ENCODE measurements at regions not wholly inside any gene's neighbourhood (a gene's known extent, or its start where the extent isn't known, plus 50 kb on each side); places are given as distances from the start of the nearest gene placed in this dataset.
"Not testable (repeated sequence)": the region's sequence is repeated elsewhere in the genome, so short reads cannot be mapped to it uniquely, and the experiment has no call there.

- H3K27ac ChIP-seq, result no peak overlapping the region
- no peak for TF ChIP-seq ZFX (IDR thresholded peaks at IDR 0.05)
- TF ChIP-seq, protein P1, sequence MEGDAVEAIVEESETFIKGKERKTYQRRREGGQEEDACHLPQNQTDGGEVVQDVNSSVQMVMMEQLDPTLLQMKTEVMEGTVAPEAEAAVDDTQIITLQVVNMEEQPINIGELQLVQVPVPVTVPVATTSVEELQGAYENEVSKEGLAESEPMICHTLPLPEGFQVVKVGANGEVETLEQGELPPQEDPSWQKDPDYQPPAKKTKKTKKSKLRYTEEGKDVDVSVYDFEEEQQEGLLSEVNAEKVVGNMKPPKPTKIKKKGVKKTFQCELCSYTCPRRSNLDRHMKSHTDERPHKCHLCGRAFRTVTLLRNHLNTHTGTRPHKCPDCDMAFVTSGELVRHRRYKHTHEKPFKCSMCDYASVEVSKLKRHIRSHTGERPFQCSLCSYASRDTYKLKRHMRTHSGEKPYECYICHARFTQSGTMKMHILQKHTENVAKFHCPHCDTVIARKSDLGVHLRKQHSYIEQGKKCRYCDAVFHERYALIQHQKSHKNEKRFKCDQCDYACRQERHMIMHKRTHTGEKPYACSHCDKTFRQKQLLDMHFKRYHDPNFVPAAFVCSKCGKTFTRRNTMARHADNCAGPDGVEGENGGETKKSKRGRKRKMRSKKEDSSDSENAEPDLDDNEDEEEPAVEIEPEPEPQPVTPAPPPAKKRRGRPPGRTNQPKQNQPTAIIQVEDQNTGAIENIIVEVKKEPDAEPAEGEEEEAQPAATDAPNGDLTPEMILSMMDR (conservative IDR thresholded peaks at IDR 0.05), result no peak
Observed at GRCh38 chr5:99589424-99589823, 660.6 kb upstream of the CHD1 start.

GRCh38 chr5:99587983-99588382, 659.2 kb upstream of the CHD1 start:
- H3K27ac ChIP-seq, result no peak overlapping the region
- TF ChIP-seq, protein P1 (conservative IDR thresholded peaks at IDR 0.05), result no peak
- no peak for TF ChIP-seq ZFX (IDR thresholded peaks at IDR 0.05)

DNA sequence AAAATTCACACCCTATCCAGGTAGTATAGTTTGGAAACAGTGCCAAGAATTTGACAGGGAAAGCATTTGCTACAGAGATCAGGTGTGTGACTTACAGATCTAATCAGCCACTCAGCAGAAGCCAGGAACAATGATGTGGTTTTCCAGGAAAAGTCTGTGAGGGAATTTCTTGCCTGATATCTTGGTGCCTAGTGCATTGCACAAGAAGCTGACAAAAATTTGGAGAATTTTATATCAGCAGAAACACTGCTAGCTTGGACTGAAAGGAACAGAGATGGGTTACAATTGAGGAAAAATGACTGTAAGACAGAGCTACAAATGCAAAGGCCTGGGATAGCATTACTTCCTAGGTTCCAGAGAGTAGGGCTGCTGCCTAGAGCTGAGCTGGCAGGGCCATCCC, 658.1 kb upstream of the CHD1 start:
- no peak for TF ChIP-seq ZFX (IDR thresholded peaks at IDR 0.05)
- TF ChIP-seq, protein P1 (conservative IDR thresholded peaks at IDR 0.05), result no peak

GRCh38 chr5:99581204-99581603, 652.4 kb upstream of the CHD1 start:
- H3K27ac ChIP-seq, result not testable (repeated sequence)

More for the DNA sequence above, 658.1 kb upstream of the CHD1 start:
- no peak overlapping the region for H3K27ac ChIP-seq

- not testable (repeated sequence) for H3K27ac ChIP-seq
Observed at GRCh38 chr5:99562937-99563627, 634.3 kb upstream of the CHD1 start.

- no peak overlapping the region for H3K27ac ChIP-seq
- no peak for TF ChIP-seq ZFX (IDR thresholded peaks at IDR 0.05)
- TF ChIP-seq, protein P1 (conservative IDR thresholded peaks at IDR 0.05), result no peak
Observed at GRCh38 chr5:99553211-99553810, 624.5 kb upstream of the CHD1 start.

- no peak overlapping the region for H3K27ac ChIP-seq
- no peak for TF ChIP-seq ZFX (IDR thresholded peaks at IDR 0.05)
Observed at GRCh38 chr5:99544356-99544755, 615.5 kb upstream of the CHD1 start.

- TF ChIP-seq, protein P1 (conservative IDR thresholded peaks at IDR 0.05), result no peak
- TF ChIP-seq ZFX (IDR thresholded peaks at IDR 0.05), result no peak
- H3K27ac ChIP-seq, result no peak overlapping the region
Observed at GRCh38 chr5:99543841-99544240, 615.0 kb upstream of the CHD1 start.

DNA sequence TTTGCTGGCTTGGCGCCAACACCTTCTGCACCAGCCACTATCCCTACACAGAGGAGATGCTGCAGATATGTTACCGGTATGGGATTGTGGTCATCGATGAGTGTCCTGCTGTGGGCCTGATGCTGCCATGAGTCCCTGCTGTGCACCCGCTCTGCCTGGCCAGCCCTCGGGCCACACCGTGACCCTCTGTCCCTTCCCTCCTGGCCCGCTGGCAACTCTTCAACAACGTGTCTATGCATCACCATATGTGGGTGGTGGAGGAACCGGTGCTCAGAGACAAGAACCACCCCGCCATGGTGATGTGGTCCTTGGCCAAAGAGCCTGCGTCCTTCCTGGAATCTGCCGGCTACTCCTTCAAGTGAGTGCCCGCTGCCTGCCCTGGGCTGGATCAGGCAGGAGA, 605.4 kb upstream of the CHD1 start:
- not testable (repeated sequence) for H3K27ac ChIP-seq

DNA sequence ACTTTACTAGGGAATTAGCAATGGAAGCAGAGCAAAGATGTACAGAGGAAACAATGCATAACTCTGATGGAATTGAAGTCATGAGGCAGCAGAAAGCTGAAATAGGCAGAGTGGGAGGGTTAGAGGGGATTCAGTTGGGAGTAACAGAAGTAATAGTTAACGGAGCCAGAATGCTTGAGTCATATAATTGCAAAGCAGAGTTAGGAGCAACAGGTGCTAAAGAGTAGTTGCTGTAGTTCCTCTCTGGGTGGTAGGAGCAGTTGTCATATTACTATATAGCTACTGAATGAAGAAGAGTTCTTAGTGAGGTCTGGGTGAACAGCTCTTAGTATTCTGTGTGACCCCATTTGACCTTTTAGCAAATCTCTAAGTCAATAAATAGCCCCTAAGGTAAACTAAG, 592.9 kb upstream of the CHD1 start:
- H3K27ac ChIP-seq, result not testable (repeated sequence)

- not testable (repeated sequence) for H3K27ac ChIP-seq
Observed at GRCh38 chr5:99515864-99516490, 587.2 kb upstream of the CHD1 start.

GRCh38 chr5:99510237-99510866, 581.5 kb upstream of the CHD1 start:
- not testable (repeated sequence) for H3K27ac ChIP-seq

DNA sequence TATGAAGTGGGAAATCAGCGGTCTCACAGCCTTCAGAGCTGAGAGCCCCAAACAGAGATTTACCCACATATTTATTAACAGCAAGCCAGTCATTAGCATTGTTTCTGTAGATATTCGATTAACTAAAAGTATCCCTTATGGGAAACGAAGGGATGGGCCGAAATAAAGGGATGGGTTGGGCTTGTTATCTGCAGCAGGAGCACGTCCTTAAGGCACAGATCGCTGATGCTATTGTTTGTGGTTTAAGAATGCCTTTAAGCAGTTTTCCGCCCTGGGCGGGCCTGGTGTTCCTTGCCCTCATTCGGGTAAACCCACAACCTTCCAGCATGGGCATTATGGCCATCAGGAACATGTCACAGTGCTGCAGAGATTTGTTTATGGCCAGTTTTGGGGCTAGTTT, 580.3 kb upstream of the CHD1 start:
- H3K27ac ChIP-seq, result not testable (repeated sequence)

DNA sequence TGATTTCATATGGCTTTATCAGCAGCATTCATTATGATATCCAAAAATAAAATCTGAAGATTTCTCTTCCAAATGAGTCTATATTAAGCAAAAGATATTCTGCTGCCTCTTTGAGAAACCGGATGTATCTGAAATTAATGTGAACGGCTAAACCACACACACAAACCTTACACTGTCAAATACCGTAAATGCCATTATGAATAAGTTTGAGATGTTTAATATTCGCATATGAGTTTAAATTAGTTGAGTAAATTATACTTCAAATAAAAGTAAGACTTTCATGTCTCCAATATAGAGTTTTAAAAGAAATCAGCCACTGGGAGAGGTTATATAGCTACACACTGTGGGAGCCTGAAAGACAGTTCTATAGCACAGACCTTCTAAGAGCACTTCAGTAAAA, 566.6 kb upstream of the CHD1 start:
- H3K27ac ChIP-seq, result not testable (repeated sequence)

Measured in C4-2B (cell line).